C4-2B (cell line): ENCODE measurements at regions not wholly inside any gene's neighbourhood (a gene's known extent, or its start where the extent isn't known, plus 50 kb on each side); places are given as distances from the start of the nearest gene placed in this dataset.

Experiments used
- H3K27ac ChIP-seq: fragments of 450-650 bp; 2 replicates; pipeline ENCODE4 v1.5.1; 2017
- ZFX ChIP-seq: fragments of 450-650 bp; IDR thresholded peaks from 2 replicates; pipeline ENCODE4 v1.6.1; 2017
- TF ChIP-seq, protein P1 (sequence below): fragments of 450-650 bp; conservative IDR thresholded peaks from 2 replicates; pipeline ENCODE4 v1.5.1; 2017; ENCODE audit warnings: mild to moderate bottlenecking

DNA sequence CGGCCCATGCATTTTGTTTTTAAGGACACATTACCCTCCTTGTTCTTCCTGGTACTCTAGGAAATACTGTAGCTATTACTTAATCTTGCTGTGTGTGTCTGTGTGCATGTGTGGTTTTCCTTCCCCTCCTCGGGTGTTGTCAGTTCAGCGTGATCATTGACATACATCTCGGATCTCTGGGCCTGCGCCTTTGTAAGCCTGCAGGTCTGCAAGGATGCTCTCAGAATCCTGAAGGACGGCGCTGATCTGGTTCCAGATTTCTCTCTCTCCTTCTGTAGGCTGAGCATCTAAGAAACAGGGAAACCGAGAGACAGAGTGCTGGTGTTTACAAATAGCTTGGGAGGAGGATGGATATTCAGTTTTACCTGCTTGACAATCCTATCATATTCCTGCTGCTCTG, 100.2 kb downstream of the CYRIA start:
- TF ChIP-seq, protein P1, sequence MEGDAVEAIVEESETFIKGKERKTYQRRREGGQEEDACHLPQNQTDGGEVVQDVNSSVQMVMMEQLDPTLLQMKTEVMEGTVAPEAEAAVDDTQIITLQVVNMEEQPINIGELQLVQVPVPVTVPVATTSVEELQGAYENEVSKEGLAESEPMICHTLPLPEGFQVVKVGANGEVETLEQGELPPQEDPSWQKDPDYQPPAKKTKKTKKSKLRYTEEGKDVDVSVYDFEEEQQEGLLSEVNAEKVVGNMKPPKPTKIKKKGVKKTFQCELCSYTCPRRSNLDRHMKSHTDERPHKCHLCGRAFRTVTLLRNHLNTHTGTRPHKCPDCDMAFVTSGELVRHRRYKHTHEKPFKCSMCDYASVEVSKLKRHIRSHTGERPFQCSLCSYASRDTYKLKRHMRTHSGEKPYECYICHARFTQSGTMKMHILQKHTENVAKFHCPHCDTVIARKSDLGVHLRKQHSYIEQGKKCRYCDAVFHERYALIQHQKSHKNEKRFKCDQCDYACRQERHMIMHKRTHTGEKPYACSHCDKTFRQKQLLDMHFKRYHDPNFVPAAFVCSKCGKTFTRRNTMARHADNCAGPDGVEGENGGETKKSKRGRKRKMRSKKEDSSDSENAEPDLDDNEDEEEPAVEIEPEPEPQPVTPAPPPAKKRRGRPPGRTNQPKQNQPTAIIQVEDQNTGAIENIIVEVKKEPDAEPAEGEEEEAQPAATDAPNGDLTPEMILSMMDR: no peak
- TF ChIP-seq ZFX: no peak
- H3K27ac ChIP-seq: no peak overlapping the region

- no peak for TF ChIP-seq ZFX
- TF ChIP-seq, protein P1: no peak
- H3K27ac ChIP-seq: no peak overlapping the region
These were observed 104.0 kb downstream of the CYRIA start for GRCh38 chr2:16561676-16562075.

DNA sequence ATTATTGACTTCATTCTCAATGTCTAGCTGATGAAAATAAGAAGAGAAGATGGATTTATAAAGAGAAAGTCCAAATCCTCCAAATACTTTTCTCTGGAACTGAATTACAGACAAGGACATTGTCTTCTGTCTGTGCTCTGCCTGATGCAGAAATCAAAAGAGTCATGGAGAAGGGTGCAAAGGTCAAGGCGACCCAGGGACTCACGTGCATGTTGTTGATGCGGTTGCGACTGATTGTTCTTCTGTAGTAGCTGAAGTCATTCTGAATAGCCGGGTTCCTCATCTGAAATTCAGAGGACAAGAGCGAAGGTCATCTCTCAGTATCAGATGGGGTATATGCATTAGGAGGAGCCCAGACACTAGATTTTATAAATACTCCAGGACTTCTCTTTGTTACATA, 104.4 kb downstream of the CYRIA start:
- TF ChIP-seq, protein P1: no peak
- no peak for TF ChIP-seq ZFX
- no peak overlapping the region for H3K27ac ChIP-seq

DNA sequence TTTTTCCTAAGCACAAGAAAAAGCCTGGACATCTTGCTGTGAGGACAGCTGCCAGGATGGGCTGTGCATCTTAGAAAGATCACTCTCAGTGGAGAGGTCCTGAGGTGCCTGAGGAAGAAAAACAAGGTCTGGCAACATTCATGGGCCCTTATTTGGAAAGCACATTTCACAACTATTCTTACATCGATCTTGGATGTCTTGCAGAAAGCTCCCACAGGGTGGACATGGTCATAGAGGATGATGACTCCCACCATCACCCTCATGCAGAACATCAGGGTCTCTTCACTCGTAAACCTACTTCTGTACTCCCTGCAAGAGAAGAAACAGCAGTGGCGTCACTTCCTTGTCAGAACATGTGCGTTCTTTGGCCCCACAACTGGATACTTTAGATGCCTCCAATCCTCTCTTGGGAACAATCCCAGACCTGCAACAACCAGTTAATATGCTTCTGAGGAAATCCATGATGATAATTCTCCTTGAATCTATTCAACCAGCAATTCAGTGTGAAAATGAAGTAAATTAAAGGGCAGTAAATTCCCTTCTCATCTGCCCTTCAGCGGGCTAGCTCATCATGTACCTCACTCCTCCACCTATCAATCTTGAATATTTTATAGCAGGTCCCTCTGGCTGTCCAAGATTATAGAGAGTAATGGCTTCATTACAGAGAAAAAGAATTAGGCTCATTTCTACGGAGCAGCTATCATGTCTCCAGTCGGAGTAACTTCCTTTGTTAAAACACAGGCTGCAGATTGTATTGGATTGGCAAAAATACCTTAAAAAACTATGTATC, 106.2 kb downstream of the CYRIA start:
- TF ChIP-seq ZFX: no peak
- TF ChIP-seq, protein P1: no peak
- H3K27ac ChIP-seq: no peak overlapping the region

GRCh38 chr2:16554060-16554583, 111.5 kb downstream of the CYRIA start:
- TF ChIP-seq, protein P1: no peak
- no peak for TF ChIP-seq ZFX
- no peak overlapping the region for H3K27ac ChIP-seq

DNA sequence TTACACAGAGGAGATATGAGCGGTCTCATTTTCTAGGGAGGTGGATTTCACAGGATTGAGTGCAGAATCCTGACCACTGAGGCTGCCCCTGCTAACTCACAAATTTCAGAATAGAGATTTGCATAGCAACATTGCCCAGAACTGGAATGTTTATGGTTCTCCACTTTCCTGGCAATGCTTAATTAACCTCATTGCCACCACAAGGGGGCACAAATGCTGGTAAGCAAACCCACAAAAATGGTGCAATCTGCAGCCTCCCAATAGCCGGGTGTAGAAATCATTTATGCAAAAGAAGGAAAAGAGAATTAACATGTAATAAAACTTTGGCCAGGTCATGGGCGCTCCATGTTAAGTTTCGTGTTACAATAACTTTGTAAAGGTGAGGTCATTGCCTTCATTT, 112.4 kb downstream of the CYRIA start:
- no peak overlapping the region for H3K27ac ChIP-seq
- TF ChIP-seq ZFX: no peak
- TF ChIP-seq, protein P1: peak; percentile 81

- H3K27ac ChIP-seq: no peak overlapping the region
- no peak for TF ChIP-seq ZFX
- TF ChIP-seq, protein P1: no peak
These were observed 113.4 kb downstream of the CYRIA start for GRCh38 chr2:16552202-16552601.
